ENCODE measurements at regions not wholly inside any gene's neighbourhood (a gene's known extent, or its start where the extent isn't known, plus 50 kb on each side); places are given as distances from the start of the nearest gene placed in this dataset.
"Not testable (repeated sequence)": the region's sequence is repeated elsewhere in the genome, so short reads cannot be mapped to it uniquely, and the experiment has no call there.

GRCh38 chr6:80988286-80988685, 764.2 kb downstream of the TENT5A start:
- DNase-seq (ENCODE audit: low spot score), result no peak
- Histone ChIP-seq H3K4me2 (no peak overlapping the region), H3K9me2 (replicated peaks; ENCODE audit: insufficient read depth) (no peaks in the 10 kb centered on the region), H3K79me2 (no peaks in the 10 kb centered on the region), H3K4me3 (no peak overlapping the region), H3K27me3 (no peaks in the 10 kb centered on the region), H3K4me1 (ENCODE audit: insufficient read depth) (no peaks in the 10 kb centered on the region), H3K27ac (no peak overlapping the region), H3K9me3 (ENCODE audit: low read depth) (no peaks in the 10 kb centered on the region), H2AFZ (no peak overlapping the region), H4K20me1 (ENCODE audit: insufficient read depth, poor library complexity, severe bottlenecking) (no peaks in the 10 kb centered on the region), H3K36me3 (replicated peaks; ENCODE audit: insufficient read depth, low read depth) (no peaks in the 10 kb centered on the region)
- no peak for TF ChIP-seq CTCF (IDR thresholded peaks at IDR 0.05; ENCODE audit: poor library complexity)
- TF ChIP-seq EZH2 (IDR thresholded peaks at IDR 0.05; ENCODE audit: borderline replicate concordance), result no peak
- TF ChIP-seq EZH2phosphoT487 (IDR thresholded peaks at IDR 0.05; ENCODE audit: low read depth, severe bottlenecking, unreplicated experiment), result no peak
- WGBS (ENCODE audit: low lambda C conversion rate, missing lambda C conversion rate), result 66% methylated on average over 3 of the region's 3 CpGs

- not testable (repeated sequence) for H3K4me2 ChIP-seq; H3K4me1 ChIP-seq (ENCODE audit: insufficient read depth); H3K27ac ChIP-seq; H2AFZ ChIP-seq; H3K79me2 ChIP-seq; H3K9me2 ChIP-seq (replicated peaks; ENCODE audit: insufficient read depth); H3K9me3 ChIP-seq (ENCODE audit: low read depth); H3K27me3 ChIP-seq; H3K36me3 ChIP-seq (replicated peaks; ENCODE audit: insufficient read depth, low read depth); H3K4me3 ChIP-seq; DNase-seq (ENCODE audit: low spot score); H4K20me1 ChIP-seq (ENCODE audit: insufficient read depth, poor library complexity, severe bottlenecking)
- 81% methylated on average over 2 of the region's 2 CpGs for WGBS (ENCODE audit: low lambda C conversion rate, missing lambda C conversion rate)
These were observed 771.3 kb downstream of the TENT5A start for GRCh38 chr6:80981226-80981625.

GRCh38 chr6:80976336-80976735, 776.1 kb downstream of the TENT5A start:
- Histone ChIP-seq H3K9me2 (replicated peaks; ENCODE audit: insufficient read depth) (no peaks in the 10 kb centered on the region), H3K4me2 (no peak overlapping the region), H3K4me1 (ENCODE audit: insufficient read depth) (no peaks in the 10 kb centered on the region), H3K27me3 (no peaks in the 10 kb centered on the region), H2AFZ (no peak overlapping the region), H3K4me3 (no peak overlapping the region), H3K9me3 (ENCODE audit: low read depth) (no peaks in the 10 kb centered on the region), H3K36me3 (replicated peaks; ENCODE audit: insufficient read depth, low read depth) (no peaks in the 10 kb centered on the region), H3K79me2 (no peaks in the 10 kb centered on the region), H4K20me1 (ENCODE audit: insufficient read depth, poor library complexity, severe bottlenecking) (no peaks in the 10 kb centered on the region), H3K27ac (no peak overlapping the region)
- 91% methylated on average over 3 of the region's 3 CpGs for WGBS (ENCODE audit: low lambda C conversion rate, missing lambda C conversion rate)
- no peak for DNase-seq (ENCODE audit: low spot score)
- TF ChIP-seq EZH2 (IDR thresholded peaks at IDR 0.05; ENCODE audit: borderline replicate concordance), result no peak
- no peak for TF ChIP-seq EZH2phosphoT487 (IDR thresholded peaks at IDR 0.05; ENCODE audit: low read depth, severe bottlenecking, unreplicated experiment)
- no peak for TF ChIP-seq CTCF (IDR thresholded peaks at IDR 0.05; ENCODE audit: poor library complexity)

GRCh38 chr6:80974579-80974978, 777.9 kb downstream of the TENT5A start:
- H3K27me3 ChIP-seq, result no peaks in the 10 kb centered on the region
- no peak overlapping the region for H2AFZ ChIP-seq
- H4K20me1 ChIP-seq (ENCODE audit: insufficient read depth, poor library complexity, severe bottlenecking), result no peaks in the 10 kb centered on the region
- H3K79me2 ChIP-seq, result no peaks in the 10 kb centered on the region
- TF ChIP-seq CTCF (IDR thresholded peaks at IDR 0.05; ENCODE audit: poor library complexity) (no peak), EZH2phosphoT487 (IDR thresholded peaks at IDR 0.05; ENCODE audit: low read depth, severe bottlenecking, unreplicated experiment) (no peak), EZH2 (IDR thresholded peaks at IDR 0.05; ENCODE audit: borderline replicate concordance) (no peak)
- no peaks in the 10 kb centered on the region for H3K9me3 ChIP-seq (ENCODE audit: low read depth)
- no peak overlapping the region for H3K27ac ChIP-seq
- H3K4me3 ChIP-seq, result no peak overlapping the region
- no peak for DNase-seq (ENCODE audit: low spot score)
- no peaks in the 10 kb centered on the region for H3K36me3 ChIP-seq (replicated peaks; ENCODE audit: insufficient read depth, low read depth)
- no peaks in the 10 kb centered on the region for H3K9me2 ChIP-seq (replicated peaks; ENCODE audit: insufficient read depth)
- H3K4me1 ChIP-seq (ENCODE audit: insufficient read depth), result no peaks in the 10 kb centered on the region
- H3K4me2 ChIP-seq, result no peak overlapping the region
- WGBS (ENCODE audit: low lambda C conversion rate, missing lambda C conversion rate), result 77% methylated on average over 2 of the region's 2 CpGs

All from hepatocyte (in vitro differentiated cells).